Embryonic facial prominence (tissue), 1 donor: ENCODE measurements at regions not wholly inside any gene's neighbourhood (a gene's known extent, or its start where the extent isn't known, plus 50 kb on each side); places are given as distances from the start of the nearest gene placed in this dataset.

Experiments used
- DNase-seq: peaks from one replicate; pipeline ENCODE4 v3.0.0-alpha.2; 2016; ENCODE audit errors: extremely low spot score

DNA sequence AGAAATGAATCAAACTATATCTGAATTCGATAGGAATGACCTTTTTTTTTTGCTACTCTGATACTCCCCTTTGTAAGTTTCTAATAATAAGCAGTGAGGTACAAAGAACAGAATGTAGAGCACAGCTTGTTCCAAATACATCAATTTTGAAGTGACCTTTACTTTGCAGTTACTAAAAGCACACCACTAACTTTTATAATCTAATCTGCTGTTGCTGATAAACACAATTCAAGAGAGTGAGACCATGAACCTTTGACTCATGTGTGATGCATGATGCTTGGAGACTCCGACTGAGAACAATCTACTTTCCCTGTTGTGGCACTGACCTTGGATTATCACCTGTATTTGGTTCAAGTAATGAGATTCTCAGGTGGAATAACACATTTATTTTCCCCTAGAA is 91.6 kb upstream of the GNPDA2 start:
- no peak for DNase-seq

DNA sequence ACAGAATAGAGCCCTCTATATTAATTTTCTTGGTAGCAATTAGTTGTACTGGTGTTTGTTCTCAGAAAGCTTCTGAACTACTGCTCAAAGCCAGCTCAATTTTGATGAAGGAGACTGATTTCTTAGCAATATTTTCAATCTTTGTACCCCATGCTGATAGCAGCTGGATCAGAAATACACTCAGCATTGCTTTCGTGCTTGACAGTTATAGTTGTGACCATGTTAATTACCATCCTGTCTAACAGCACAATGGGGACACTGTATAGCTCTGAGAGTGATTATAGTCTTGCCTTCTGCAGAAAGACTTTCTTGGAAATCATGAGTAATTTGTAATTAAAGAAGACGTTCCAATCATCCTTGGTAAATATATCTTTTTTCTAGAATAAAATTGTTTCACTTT is 79.7 kb upstream of the GNPDA2 start:
- DNase-seq, result no peak

DNA sequence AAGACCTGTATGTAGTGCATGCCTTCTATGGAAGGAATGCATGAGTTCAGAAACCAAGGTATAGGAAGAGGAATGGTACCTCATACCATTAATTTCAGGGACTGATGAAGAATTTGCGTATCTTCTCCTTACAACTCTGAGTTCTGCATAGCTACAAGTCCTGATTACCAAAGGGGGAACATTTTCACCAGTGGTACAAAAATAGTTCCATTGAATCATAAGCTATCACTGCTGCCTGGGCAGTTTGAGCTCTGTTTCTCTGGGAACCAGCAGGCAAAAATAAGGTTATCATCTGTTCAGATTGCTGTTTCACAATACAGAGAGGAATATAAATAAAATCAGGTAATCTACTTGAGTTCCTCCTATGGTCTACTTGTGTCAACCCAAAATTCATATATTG is 77.9 kb upstream of the GNPDA2 start:
- no peak for DNase-seq

DNA sequence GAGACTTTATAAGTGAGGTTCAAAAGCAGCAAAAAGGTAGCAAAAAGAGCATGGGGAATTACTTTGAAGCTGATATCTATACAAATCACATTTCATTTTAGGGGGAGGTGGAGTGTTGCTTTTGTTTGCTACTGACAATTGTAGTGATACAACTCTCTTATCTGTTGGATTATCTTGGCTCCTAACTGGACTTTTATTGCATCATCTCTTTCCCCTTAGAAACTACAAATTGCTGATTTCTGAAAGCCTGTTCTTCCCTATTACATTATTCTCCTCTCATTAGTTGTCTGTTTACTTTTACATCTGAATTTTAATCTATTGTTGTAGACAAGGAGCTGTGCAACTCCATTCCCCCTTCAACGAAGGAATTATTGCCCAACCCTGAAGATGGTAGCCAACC is 75.0 kb upstream of the GNPDA2 start:
- DNase-seq, result no peak

DNA sequence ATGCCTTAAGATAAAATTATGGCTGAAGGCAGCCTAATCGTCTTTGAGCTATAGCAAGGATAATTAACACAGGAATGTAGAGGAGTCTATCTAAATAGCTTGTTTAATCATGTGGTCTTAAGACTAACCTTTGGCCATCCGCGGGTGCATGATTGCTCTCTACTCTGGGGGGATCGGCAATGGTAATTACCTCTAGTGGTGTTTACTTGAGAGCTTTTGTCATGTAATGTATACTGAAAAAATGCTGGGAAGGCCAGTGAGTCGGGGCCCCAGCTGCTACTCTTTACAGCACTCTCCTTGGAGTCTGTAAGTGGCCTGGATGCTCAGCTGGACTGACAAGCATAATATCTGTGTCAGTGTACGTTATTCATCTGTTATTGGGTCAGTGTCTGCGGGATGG is 65.5 kb upstream of the GNPDA2 start:
- no peak for DNase-seq

DNA sequence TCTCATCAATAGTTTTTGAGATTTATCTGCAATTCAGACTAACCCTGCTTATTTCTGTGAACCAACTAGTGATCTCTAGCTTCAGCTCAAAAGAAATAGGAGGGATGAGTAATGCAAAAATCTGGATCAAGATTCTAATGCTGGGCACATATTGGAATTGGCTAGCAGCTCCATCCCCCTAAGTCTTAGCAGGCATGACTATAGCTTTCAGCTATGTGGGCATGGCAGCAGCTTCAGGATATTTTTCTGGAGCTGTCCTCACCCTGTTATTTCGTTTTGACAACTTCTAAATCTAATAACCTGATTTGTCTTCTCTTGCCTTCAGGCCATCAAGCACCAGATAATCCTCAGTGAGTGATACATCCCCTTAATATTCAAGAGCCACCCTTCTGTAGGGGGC is 50.8 kb upstream of the GNPDA2 start:
- no peak for DNase-seq
